Activated naive CD4-positive, alpha-beta T cell treated with anti-CD3 and anti-CD28 coated beads, Interleukin-2, amount 50 U/mL, for 16 hours (primary cell): ENCODE measurements at regions not wholly inside any gene's neighbourhood (a gene's known extent, or its start where the extent isn't known, plus 50 kb on each side); places are given as distances from the start of the nearest gene placed in this dataset.
"Not testable (repeated sequence)": the region's sequence is repeated elsewhere in the genome, so short reads cannot be mapped to it uniquely, and the experiment has no call there.

ENCODE experiments used
- DNase-seq: peaks from one replicate; pipeline ENCODE4 v3.0.0-alpha.2; 2020

DNA sequence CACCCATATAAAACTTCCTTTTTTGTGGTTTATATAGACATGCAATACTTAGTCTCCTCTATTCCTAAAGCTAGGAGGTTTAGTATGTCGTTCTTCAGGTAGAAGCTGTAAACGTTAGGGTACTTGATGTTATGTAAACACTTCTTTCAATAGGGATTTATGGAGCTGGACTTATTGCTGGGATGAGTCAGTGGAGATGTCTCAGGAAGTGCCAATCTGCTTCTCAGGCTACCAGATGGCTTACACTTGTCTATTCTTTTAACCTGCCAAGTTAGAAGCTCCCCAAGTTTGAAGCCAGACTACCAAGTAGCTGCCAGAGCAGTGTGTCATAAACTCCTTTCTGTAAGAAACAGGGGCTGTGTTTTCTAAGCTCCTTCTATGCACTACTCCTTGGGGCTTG, 756.5 kb upstream of the LRRTM1 start:
- no peak for DNase-seq

DNA sequence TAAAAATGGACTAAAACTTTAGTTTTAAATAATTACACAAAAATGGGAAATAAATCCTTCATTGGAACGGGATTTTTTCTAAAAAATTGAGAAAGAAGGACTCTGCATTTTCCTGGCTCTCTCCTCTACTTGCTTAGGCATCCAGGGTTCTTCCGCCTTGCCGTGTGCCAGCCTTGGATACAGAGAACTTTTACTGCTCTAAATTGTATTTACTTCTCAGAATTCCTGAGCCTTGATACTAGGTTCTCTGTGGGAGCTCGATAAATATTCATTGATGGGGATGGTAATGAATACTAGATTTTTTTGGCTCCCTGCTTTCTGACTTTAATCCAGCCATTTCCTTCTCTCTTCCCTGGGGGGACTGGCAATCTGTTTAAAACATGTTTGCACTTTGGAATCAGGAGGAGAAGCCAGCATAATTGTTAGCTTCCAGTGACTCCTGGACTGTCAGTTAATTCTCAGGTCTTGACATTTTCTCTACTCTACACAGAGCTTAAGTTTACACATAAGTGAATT, 746.1 kb upstream of the LRRTM1 start:
- no peak for DNase-seq

DNA sequence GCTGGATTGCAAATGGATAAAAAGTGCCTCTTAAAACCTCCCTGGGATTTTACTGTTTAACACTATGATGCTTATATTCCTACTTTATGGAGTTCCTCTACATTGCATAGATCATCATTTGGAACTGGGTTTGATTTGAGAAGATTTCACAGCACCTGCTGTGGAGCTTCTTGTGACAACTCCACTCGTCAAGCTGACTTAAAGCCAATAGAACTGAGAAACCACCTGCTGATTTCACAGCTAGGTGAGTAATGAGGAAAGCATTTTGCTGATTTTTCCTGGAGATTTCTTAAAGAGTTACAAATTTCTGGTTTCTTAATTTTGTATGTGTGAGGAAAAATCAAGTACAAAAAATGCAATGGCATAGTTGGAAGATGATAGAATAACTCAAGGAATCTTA, 739.1 kb upstream of the LRRTM1 start:
- DNase-seq = no peak

DNA sequence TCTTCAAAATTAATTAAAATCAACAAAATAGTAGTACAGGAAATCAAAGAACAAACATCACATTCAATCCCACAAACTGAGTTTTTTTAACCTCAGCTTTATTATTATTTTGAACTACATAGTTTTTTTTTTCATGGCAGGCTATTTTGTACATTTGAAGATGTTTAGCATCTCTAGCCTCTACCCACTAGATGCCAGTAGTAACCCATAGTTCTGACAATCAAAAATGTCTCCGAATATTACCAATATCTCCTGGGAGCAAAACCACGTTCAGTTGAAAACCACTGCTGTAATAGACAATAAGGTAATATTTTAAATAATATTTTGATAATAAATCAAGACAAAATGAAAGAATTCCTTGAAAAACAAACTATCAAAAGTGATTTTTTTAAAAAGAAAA, 702.6 kb upstream of the LRRTM1 start:
- DNase-seq = no peak

DNA sequence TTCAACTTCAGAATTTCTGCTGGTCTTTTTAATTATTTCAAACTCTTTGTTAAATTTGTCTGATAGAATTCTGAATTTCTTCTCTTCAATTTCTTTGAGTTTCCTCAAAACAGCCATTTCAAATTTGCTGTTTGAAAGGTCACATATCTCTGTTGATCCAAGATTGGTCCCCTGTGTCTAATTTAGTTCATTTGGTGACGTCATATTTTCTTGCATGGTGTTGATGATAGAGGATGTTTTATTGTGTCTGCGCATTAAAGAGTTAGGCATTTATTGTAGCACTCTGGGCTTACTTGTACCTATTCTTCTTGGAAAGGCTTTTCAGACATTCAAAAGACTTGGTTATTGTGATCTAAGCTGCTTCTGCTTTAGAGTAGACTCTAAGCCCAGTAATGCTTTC, 698.4 kb upstream of the LRRTM1 start:
- no peak for DNase-seq

DNA sequence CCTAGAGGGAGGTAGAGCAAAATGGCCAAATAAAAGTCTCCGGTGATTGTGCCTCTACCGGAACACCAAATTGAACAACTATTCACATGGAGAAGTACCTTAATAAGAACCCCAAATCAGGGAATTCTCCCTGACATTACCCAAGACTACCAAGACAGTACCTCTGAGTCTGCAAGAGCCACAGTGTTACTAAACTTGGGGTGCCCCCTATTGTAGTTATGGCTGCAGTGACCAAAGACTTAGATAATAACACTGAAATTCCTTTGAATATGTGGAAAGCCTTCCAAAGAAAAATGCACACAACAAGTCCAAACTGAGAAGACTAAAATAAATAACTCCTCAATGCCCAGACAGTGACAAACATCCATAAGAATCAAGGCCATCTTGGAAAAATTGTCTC, 682.9 kb upstream of the LRRTM1 start:
- no peak for DNase-seq

DNA sequence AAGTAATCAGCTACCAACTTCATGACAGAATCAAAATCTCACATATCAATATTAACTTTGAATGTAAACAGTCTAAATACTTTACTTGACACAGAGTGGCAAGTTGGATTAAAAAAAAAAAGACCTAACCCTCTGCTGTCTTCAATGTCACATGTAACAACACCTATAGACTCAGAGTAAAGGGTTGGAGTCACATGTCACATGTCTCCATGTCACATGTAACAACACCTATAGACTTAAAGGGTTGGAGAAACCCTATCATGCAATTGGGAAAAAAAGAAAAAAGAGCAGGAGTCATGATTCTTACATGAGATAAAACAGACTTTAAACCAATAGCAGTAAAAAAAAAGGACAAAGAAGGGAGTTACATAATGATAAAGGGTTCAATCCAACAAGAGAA, 665.3 kb upstream of the LRRTM1 start:
- DNase-seq = no peak

DNA sequence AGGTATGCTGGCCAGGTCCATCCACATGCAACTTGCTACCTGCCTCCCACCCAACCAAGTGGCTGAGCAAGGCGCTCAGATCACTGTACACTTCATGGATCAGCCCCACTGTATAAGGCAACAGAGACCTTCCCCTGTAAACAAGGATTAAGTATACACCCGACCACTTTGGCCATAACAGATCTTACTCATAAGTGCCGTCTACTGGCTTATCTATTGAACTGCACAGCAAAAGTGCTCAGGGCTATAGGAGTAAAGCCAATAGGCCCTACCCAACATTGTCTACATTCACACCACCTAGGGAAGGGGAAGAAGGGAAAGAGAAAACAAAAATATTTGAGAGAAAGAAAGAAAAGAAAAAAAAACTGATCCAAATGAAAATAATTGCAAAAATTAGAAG, 663.9 kb upstream of the LRRTM1 start:
- no peak for DNase-seq

DNA sequence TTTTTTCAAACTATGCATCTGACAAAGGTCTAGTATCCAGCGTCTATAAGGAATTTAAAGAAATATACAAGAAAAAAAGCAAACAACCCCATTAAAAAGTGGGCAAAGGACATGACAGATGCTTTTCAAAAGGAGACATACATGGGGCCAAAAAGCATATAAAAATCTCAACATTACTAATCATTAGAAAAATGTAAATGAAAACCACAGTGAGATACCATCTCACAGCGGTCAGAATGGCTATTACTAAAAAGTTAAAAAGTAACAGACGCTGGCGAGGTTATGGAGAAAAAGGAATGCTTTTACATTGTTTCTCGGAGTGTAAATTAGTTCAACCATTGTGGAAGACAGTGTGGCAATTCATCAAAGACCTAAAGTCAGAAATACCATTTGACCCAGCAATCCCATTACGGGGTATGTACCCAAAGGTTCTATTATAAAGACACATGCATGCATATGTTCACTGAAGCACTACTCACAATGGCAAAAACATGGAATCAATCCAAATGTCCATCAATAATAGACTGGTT, 643.1 kb upstream of the LRRTM1 start:
- DNase-seq = no peak

DNA sequence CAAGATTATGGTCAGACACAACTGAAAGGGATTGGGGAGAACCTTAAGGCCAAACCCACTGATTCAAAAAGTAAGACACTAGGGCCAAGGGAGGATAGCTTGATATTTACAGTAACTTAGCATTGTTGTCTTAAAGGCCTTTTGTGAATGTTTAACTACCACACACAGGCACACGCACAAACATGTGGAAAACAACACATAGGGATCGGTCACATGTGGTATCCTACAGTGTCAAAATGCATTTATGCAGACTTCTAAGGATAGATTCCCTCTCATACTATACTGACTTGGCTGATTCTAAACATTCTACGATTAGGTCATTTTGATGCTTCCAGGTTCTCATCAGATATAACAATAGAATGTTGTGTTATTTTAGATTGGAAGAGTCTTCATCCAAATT, 638.9 kb upstream of the LRRTM1 start:
- DNase-seq = no peak

DNA sequence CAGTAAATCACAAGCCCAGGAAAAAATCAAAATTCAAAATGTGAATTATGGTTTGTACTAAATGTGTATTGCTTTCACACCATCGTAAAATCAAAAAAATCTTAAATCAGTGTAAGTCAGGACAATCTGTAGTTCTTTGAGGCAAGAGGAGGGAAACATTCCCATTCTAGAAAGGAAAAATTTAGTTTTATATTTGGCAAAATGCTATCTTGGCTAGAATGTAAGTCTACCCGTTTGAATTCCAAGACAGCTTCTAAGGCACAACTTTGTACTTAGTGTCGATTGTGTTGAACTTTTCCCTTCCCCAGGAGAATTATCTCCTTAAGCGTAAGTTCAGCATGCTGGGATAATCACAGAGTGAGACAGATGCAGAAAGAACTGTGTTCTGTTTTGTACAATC, 638.2 kb upstream of the LRRTM1 start:
- no peak for DNase-seq

DNA sequence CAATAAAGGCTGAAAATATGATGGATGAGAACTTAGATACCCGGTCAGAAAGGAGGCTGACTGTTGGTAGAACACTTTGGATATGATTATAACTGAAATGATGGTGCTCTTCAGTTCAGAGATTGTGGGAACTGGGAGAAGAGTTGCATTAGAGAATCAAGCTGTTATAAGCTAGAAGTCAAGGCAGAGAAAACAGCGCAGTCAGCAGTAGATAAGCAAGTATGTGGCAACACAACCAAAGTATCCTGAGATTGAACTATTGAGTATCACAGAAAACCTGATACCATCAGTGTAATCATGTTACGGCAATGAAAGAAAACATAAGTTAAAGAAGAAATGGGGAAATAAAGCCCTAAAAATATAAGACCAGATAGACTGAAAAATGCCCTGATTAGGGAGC, 633.9 kb upstream of the LRRTM1 start:
- no peak for DNase-seq

DNA sequence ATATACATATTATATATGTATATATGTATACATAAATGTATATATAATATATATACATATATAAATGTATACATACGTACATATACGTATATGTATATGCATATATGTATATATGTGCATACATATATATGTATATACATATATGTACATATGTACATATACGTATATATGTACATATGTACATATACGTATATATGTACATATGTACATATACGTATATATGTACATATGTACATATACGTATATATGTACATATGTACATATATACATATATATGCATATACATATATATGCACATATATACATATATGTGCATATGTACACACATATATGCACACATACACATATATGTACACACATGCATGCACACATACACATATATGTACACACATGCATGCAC, 627.3 kb upstream of the LRRTM1 start:
- not testable (repeated sequence) for DNase-seq

DNA sequence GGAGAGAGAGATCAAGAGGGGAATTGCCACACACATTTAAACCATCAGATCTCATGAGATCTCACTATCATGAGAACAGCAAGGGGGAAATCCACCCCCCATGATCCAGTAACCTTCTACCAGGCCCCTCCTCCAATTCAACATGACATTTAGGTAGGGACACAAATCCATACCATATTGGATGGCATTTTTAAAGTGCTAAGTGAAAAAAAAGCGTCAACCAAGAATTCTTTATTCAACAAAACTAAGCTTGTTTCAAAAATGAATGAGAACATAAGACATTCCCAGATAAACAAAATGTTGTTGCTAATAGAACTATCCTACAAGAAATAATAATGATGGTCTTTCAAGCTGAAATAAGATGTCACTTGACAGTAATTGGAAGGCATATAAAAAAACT, 626.2 kb upstream of the LRRTM1 start:
- DNase-seq = no peak

DNA sequence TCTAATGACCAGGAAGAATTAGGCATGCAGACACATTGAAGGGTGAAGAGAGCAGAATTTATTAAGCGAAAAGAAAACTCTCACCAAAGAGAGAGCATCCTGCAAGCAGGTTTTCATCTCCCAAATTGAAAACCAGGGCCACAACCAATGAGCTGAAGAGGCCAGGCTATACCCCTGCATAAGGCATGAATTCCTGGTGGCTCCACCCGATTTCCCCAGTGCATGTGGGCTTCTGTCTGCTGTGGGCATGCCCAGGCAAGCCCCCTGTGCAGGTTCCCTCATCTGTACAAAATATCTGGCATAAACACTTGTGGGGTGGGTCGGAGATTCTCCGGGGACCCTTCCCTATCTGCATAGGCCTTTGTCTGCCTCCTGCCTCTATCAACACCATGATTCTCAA, 621.6 kb upstream of the LRRTM1 start:
- no peak for DNase-seq

DNA sequence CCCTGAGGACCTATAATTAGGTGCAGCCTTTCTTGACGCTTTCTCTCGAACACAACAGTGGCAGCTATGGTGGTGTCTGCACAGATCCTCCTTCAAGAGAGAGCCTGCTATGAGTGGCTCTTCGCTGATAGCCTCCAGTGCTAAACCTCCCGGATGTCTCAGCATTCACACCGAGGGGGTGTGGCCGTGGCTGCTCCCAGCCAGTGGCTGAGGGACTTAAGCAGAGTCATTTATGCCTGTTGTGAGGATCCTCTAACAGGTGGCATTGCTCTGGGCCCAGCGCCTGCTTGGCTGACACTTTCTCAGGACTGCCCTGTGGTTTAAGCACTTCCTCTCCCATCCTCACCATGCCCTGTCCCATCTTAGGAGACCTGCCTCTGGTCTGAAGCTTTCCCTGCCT, 592.0 kb upstream of the LRRTM1 start:
- no peak for DNase-seq

DNA sequence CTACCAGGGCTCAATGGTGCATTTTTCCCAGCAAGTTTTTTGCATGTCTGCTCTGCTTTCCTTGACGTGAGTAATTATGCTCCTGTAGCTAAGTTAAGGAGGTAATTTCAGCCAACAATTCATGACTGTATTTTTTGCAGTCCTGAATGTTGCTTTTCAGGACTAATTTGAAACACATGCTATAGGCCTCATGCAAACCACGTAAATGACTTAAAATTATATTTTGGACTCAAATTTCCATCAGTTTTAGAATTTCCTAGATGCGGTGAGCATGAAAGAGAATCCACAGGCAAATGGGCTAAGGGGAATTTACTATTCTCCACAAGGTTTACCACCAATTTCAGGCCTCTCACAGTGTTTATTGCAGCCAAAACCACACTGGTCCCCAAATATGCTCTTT, 589.9 kb upstream of the LRRTM1 start:
- DNase-seq = no peak

DNA sequence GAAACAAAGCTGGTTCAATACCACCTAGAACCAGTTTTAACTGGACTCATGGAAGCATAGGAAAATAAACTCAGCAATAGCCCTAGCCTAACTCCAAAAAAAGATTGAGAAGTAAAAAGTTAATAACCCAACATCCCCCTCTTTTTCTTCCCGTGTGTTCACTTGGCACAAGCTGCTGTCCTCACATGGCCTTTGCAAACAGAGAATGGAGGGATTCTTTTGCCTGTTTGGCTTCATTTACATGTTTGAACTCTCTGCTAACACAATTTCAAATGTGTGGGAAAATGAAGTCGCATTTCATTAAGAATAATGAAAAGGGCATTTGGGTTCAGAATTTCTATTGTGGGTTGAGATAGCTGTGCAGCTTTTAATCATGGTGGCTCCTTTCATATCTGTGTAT, 589.2 kb upstream of the LRRTM1 start:
- DNase-seq = no peak

DNA sequence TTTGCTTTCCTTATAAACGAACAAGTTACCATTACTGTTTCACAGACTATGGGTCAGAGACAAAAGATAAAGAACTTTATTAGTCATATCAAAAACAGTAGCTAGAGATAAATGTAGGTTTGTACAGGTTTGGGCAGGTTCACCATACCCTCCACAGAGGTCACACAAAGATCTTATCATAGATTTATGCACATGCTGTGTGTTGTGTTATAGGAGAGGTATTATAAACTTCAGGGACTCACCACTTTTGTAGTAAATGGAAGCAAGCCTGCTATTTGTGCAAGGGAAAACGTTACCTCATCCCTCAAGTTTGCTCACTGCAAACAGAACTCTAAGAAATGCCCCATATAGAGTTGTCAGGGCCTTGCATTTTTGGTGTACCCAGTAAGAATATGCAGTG, 584.5 kb upstream of the LRRTM1 start:
- DNase-seq = no peak

DNA sequence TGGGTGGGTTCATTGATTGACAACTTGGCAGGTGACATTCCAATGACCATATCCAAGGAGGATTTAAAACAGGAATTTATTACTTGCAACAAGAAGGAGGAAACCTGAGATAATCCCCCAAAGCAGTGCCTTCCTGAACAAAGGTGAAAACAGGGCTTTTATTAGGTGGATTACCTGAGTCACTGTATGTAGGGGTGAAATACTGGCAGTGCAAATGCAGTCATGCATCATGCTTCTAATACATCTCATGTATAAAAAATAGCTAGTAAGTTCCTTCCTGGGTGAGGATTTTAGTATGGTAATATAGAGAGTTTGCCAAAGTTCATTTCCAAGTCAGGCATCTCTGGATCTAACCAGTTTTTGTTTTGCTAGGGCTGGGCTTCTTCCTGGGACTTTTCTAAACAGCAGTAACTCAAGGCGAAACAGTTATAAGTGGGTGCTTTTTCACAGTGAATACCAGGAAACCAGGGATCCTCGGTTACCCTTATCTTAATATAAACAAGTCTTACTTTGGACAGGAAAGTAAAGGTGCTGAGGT, 583.4 kb upstream of the LRRTM1 start:
- DNase-seq = no peak

DNA sequence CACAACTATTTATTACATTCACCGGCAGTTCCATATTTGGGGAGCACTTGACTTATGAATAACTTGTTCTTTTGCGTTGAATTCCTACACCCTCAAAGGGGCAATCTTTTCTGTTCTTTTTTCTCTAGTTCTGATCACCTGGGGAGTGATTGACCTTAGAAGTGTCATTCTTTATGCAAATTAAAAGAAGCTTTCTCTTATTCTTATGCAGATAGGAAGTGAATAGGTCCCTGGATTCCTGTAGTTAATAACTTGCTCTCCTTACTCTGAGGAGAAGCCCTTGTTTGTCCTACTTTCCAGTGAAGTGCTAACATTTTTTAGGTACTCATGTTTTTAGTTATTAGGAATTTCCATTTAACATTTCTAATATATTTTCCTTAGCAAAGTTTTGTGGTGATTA, 569.8 kb upstream of the LRRTM1 start:
- no peak for DNase-seq

DNA sequence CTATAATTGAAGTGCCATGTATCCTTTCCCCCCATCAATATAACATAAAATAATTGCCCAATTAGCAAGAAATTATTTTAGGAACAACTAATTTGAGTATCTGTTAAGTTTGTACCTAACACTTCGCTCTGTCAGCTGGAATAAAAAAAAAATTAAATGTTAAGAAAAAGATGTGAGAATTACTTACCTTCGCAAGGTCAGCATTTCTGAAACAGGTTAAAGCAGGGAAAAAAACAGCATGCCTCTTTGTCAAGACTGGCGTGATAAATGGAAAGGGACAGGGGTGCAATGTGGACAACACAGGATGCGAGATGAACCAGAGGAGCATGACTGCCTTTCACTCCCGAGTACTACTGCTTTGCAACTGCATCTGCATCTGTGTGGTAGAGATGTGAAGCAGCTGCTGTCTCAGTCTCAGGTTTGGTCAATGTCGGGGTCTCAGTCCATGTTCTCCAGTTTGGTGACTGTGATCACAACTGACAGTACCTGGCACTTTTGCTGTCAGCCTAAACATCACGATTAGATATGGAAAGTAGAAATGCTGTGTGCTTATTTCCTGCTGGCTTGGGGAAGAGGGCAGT, 565.4 kb upstream of the LRRTM1 start:
- no peak for DNase-seq

DNA sequence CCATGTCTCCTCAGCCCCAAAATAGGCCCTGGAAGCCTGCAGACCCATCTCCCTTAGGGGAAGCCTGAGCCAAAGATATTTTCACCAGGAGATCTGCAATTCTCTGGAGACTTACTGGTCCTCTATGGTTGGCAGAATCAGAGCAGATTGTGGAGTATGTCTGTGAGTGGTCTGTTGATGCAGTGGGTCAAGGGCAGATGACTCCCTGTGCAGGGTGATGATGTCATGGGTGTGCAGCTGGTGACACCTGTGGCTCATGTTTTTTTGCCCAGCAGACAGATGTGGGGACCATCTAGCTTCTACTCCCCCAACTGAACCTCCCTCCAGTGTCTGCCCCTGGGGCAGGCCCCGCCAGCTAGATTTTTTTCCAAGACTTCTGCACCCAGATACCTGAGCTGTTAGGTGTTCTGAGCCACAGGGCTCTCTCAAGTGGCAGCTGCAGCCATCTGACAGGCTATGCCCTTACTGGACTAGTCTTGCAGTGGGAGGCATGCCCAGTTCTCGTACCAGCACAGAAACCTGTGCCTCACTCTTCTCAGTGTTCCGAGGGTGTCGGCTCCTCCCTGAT, 558.7 kb upstream of the LRRTM1 start:
- DNase-seq = no peak

DNA sequence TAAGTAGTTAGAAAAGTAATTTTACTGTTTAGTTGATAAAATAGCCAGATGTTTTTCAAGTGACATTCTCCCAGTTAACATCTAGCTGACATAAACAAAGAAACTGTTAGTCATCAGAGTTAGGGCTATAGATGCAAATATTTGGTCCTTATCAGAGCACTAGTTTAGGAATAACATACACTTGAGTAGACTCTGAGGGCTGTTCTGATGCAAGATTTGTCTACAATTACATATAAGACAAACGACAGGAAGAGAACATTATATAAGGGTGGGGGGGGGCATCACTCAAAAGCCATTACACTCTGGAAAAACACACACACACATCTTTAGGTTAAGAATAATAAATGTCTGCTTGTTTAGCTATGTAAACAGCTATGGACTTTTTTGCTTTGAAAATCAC, 554.4 kb upstream of the LRRTM1 start:
- DNase-seq = no peak

DNA sequence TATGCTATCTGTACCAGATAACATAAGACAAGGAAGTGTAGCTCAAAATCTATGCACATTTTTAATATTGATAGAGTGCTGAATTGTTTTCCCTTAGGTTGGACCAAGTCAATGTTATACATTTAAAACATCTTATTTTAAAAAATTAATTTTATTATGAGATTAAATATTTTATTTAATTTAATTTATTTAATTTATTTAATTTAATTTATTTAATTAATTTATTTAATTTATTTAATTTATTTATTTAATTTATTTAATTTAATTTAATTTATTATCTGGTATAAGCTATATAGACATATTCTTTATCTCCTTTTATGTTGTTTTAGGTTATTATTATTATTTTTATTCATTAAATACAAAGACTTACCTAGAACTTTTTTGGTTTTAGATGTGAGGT, 551.7 kb upstream of the LRRTM1 start:
- no peak for DNase-seq
